ENCODE measurements at regions not wholly inside any gene's neighbourhood (a gene's known extent, or its start where the extent isn't known, plus 50 kb on each side); places are given as distances from the start of the nearest gene placed in this dataset.

DNA sequence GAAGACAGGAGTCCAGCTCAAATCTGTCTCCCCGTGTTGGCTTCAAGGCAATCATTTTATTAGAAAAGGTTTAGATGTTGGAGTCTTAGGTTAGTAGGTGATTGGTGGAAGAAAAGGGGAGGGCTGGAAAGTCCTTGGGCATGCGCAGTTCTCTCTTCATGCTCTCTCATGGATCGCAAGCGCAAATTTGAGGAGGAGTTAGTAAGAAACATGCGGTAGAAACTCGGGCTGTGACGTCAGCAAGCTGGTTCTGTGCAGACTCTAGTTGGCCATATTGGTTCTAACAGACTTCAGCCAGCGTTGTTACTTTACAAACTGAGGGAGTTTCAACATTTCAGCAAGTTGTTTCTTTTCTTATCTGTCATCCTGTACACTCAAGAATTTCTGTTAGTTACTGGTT lies 392.2 kb downstream of the CDK5RAP2 start:
- CTCF ChIA-PET: no interaction called here
- Histone ChIP-seq H3K27me3 (ENCODE audit: control insufficient read depth in 2 of 2, insufficient read depth in 2 of 2, low read length in 2 of 2) (no peaks in the 10 kb centered on the region), H3K36me3 (ENCODE audit: control insufficient read depth in 2 of 2, extremely low read depth in 1 of 2, insufficient read depth in 2 of 2, low read length in 2 of 2) (no peaks in the 10 kb centered on the region), H3K4me2 (ENCODE audit: insufficient read depth, low read length) (no peak overlapping the region), H3K4me3 (replicated peaks in 1 of 3; ENCODE audit: insufficient read depth in 1 of 3, low read depth in 1 of 3, low read length in 3 of 3) (no peak overlapping the region), H4K20me1 (replicated peaks; ENCODE audit: control insufficient read depth, extremely low read depth, insufficient read depth, low read length) (no peaks in the 10 kb centered on the region), H3K79me2 (ENCODE audit: control insufficient read depth, insufficient read depth, low read length) (no peaks in the 10 kb centered on the region), H3K27ac (ENCODE audit: insufficient read depth, low read depth, low read length) (no peak overlapping the region), H3K9me1 (replicated peaks; ENCODE audit: control insufficient read depth, extremely low read depth, insufficient read depth, low read length) (no peaks in the 10 kb centered on the region), H3K4me1 (ENCODE audit: control insufficient read depth, extremely low read depth, insufficient read depth, low read length) (no peaks in the 10 kb centered on the region), H3K9me3 (replicated peaks; ENCODE audit: control insufficient read depth, insufficient read depth, low read length) (no peaks in the 10 kb centered on the region), H3K9ac (replicated peaks; ENCODE audit: extremely low read depth, insufficient read depth, low read length) (no peak overlapping the region), H2AFZ (ENCODE audit: low read depth, low read length) (no peak overlapping the region)
- no peak for DNase-seq (ENCODE audit: low read depth, low spot score)
- TF ChIP-seq GATA2 (IDR thresholded peaks at IDR 0.05; ENCODE audit: insufficient read depth, insufficient read length, low read depth, low read length): no peak
- TF ChIP-seq, protein P1, sequence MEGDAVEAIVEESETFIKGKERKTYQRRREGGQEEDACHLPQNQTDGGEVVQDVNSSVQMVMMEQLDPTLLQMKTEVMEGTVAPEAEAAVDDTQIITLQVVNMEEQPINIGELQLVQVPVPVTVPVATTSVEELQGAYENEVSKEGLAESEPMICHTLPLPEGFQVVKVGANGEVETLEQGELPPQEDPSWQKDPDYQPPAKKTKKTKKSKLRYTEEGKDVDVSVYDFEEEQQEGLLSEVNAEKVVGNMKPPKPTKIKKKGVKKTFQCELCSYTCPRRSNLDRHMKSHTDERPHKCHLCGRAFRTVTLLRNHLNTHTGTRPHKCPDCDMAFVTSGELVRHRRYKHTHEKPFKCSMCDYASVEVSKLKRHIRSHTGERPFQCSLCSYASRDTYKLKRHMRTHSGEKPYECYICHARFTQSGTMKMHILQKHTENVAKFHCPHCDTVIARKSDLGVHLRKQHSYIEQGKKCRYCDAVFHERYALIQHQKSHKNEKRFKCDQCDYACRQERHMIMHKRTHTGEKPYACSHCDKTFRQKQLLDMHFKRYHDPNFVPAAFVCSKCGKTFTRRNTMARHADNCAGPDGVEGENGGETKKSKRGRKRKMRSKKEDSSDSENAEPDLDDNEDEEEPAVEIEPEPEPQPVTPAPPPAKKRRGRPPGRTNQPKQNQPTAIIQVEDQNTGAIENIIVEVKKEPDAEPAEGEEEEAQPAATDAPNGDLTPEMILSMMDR (IDR thresholded peaks at IDR 0.05; ENCODE audit: extremely low read depth in 1 of 2, insufficient read depth in 1 of 2, low read depth in 1 of 2, low read length in 2 of 2): no peak
- no peak for TF ChIP-seq EZH2 (IDR thresholded peaks at IDR 0.05; ENCODE audit: borderline replicate concordance, low read depth, low read length, severe bottlenecking)
- TF ChIP-seq MAX (IDR thresholded peaks at IDR 0.05; ENCODE audit: insufficient read depth, insufficient read length): no peak
- TF ChIP-seq FOS (IDR thresholded peaks at IDR 0.05; ENCODE audit: borderline replicate concordance, insufficient read depth, low read length): no peak
- TF ChIP-seq POLR2A (IDR thresholded peaks at IDR 0.05; ENCODE audit: low read depth, low read length): no peak
- no peak for TF ChIP-seq JUN (IDR thresholded peaks at IDR 0.05; ENCODE audit: borderline replicate concordance, insufficient read depth, insufficient read length, low read depth)
- no peak for TF ChIP-seq POLR2AphosphoS5 (IDR thresholded peaks at IDR 0.05; ENCODE audit: insufficient read depth, low read depth, low read length)
- TF ChIP-seq MYC (IDR thresholded peaks at IDR 0.05; ENCODE audit: low read depth, low read length): no peak
- dilution Hi-C loops (cut with MboI; ENCODE audit: extremely low pct_ligation_motif_present, low sequenced_read_pairs): no loop called here
- intact Hi-C loops (cut with micrococcal nuclease): no loop called here
- POLR2A ChIA-PET: no interaction called here
- no peak for FAIRE-seq
- no TSS peak for BruUV-seq (replicated peaks)

All from endothelial cell of umbilical vein (primary cell).